H1 (cell line): ENCODE measurements at regions not wholly inside any gene's neighbourhood (a gene's known extent, or its start where the extent isn't known, plus 50 kb on each side); places are given as distances from the start of the nearest gene placed in this dataset.

ENCODE experiments used
- CTCF ChIA-PET: fragments of 300-600 bp; sonication (Branson Sonifier 250); formaldehyde crosslinking; loops from one replicate; lab custom pipeline; 2021; ENCODE audit not compliant: partially characterized antibody; lab: Charles Lee
- POLR2A ChIA-PET: fragments of 300-600 bp; sonication (Branson Sonifier 250); formaldehyde crosslinking; loops from one replicate; lab custom pipeline; 2021; ENCODE audit warnings: inconsistent platforms; ENCODE audit not compliant: partially characterized antibody; lab: Charles Lee
- DNase-seq, 2 experiments: peaks; one replicate each; pipeline versions ENCODE4 v3.0.0 to v3.0.0-alpha.2; 2010 to 2022; ENCODE audit warnings: low spot score in 2 of 2, low read depth in 1 of 2, mixed read lengths in 1 of 2
- FAIRE-seq: peaks from 2 replicates; lab custom pipeline; 2011; peaks lifted over from hg19 to GRCh38; lab: Jason Lieb, UNC
- H2AFZ ChIP-seq: 2 replicates; pipeline ENCODE4 v1.8.1; 2012; ENCODE audit warnings: low read length, inconsistent platforms
- H2AK5ac ChIP-seq: 2 replicates; pipeline ENCODE4 v1.6.1; 2013; ENCODE audit warnings: low read depth, low read length
- H2BK120ac ChIP-seq: replicated peaks from 2 replicates; pipeline ENCODE3; 2013; ENCODE audit warnings: low read depth, low read length, inconsistent platforms
- H2BK12ac ChIP-seq: 2 replicates; pipeline ENCODE4 v1.6.1; 2013; ENCODE audit warnings: low read depth, low read length
- H2BK15ac ChIP-seq: 2 replicates; pipeline ENCODE4 v1.6.1; 2013; ENCODE audit warnings: low read length
- H2BK20ac ChIP-seq: 2 replicates; pipeline ENCODE4 v1.6.1; 2013; ENCODE audit warnings: low read length
- H2BK5ac ChIP-seq: 2 replicates; pipeline ENCODE4 v1.6.1; 2013; ENCODE audit warnings: low read depth, low read length
- H3K14ac ChIP-seq: 2 replicates; pipeline ENCODE4 v1.6.1; 2013; ENCODE audit warnings: inconsistent platforms; ENCODE audit not compliant: insufficient read length
- H3K18ac ChIP-seq: 2 replicates; pipeline ENCODE4 v1.6.1; 2013; ENCODE audit warnings: low read length; ENCODE audit errors: extremely low read depth
- H3K23ac ChIP-seq: 2 replicates; pipeline ENCODE4 v1.6.1; 2013; ENCODE audit warnings: inconsistent platforms; ENCODE audit not compliant: insufficient read length
- H3K23me2 ChIP-seq: 2 replicates; pipeline ENCODE4 v1.6.1; 2013; ENCODE audit warnings: low read depth, low read length
- H3K27ac ChIP-seq: 2 replicates; pipeline ENCODE4 v1.6.1; 2011; ENCODE audit warnings: low read depth, low read length, inconsistent platforms
- H3K27me3 ChIP-seq, 4 experiments: replicated peaks in 1 of 4; 1 replicate in 1 of 4; 2 replicates in 3 of 4; pipeline versions ENCODE4 v1.6.1 to v1.8.1; 2011 to 2013; ENCODE audit warnings: low read length in 3 of 4, mild to moderate bottlenecking in 3 of 4, inconsistent platforms in 2 of 4, mixed read lengths in 2 of 4, moderate library complexity in 1 of 4; ENCODE audit not compliant: control insufficient read depth in 3 of 4, insufficient read depth in 3 of 4; ENCODE audit errors: extremely low read depth in 1 of 4
- H3K36me3 ChIP-seq, 4 experiments: 2 replicates each; pipeline versions ENCODE4 v1.6.1 to v1.8.1; 2011 to 2013; ENCODE audit warnings: mild to moderate bottlenecking in 4 of 4, low read length in 3 of 4, moderate library complexity in 2 of 4, control low read depth in 1 of 4, inconsistent platforms in 1 of 4; ENCODE audit not compliant: insufficient read depth in 4 of 4, control insufficient read depth in 2 of 4
- H3K4ac ChIP-seq: replicated peaks from 2 replicates; pipeline ENCODE3; 2013; ENCODE audit warnings: low read length, low read depth, mixed read lengths, inconsistent platforms; ENCODE audit not compliant: insufficient read length
- H3K4me1 ChIP-seq, 4 experiments: replicated peaks in 1 of 4; 1 replicate in 1 of 4; 2 replicates in 3 of 4; pipeline versions ENCODE4 v1.6.1 to v1.8.1; 2011 to 2013; ENCODE audit warnings: low read length in 3 of 4, inconsistent platforms in 2 of 4, mixed read lengths in 1 of 4; ENCODE audit not compliant: insufficient read depth in 4 of 4, control insufficient read depth in 3 of 4
- H3K4me2 ChIP-seq, 2 experiments: 2 replicates each; pipeline versions ENCODE4 v1.6.1 to v1.8.1; 2011 to 2013; ENCODE audit warnings: low read depth in 2 of 2, low read length in 2 of 2, control low read depth in 1 of 2, inconsistent platforms in 1 of 2, mild to moderate bottlenecking in 1 of 2; ENCODE audit not compliant: insufficient read depth in 1 of 2
- H3K4me3 ChIP-seq, 4 experiments: fragments of 200-600, 300-600 bp in 1 of 4; sonication (generic), shearing (Covaris generic), sonication (Bioruptor Twin) in 1 of 4; 2 replicates each; pipeline versions ENCODE4 v1.5.1 to v1.8.1; 2011 to 2016; ENCODE audit warnings: low read length in 4 of 4, low read depth in 3 of 4, control low read depth in 2 of 4, inconsistent platforms in 2 of 4, mild to moderate bottlenecking in 2 of 4, mixed read lengths in 1 of 4, moderate library complexity in 1 of 4; ENCODE audit not compliant: insufficient read depth in 2 of 4; ENCODE audit errors: extremely low read depth in 1 of 4
- H3K56ac ChIP-seq: replicated peaks from 2 replicates; pipeline ENCODE3; 2013; ENCODE audit warnings: low read depth, mild to moderate bottlenecking, mixed read lengths, low read length, inconsistent platforms; ENCODE audit not compliant: insufficient read length
- H3K79me1 ChIP-seq: 2 replicates; pipeline ENCODE4 v1.6.1; 2013; ENCODE audit warnings: low read depth, low read length, control low read depth
- H3K79me2 ChIP-seq, 2 experiments: 2 replicates each; pipeline versions ENCODE4 v1.6.1 to v1.8.1; 2012 to 2013; ENCODE audit warnings: low read length in 2 of 2, mild to moderate bottlenecking in 2 of 2, inconsistent platforms in 1 of 2; ENCODE audit not compliant: insufficient read depth in 2 of 2, control insufficient read depth in 1 of 2
- H3K9ac ChIP-seq, 4 experiments: replicated peaks in 1 of 4; 1 replicate in 1 of 4; 2 replicates in 3 of 4; pipeline versions ENCODE4 v1.6.1 to v1.8.1; 2011 to 2013; ENCODE audit warnings: low read depth in 3 of 4, low read length in 3 of 4, control low read depth in 2 of 4, mild to moderate bottlenecking in 2 of 4, moderate library complexity in 2 of 4, inconsistent platforms in 1 of 4; ENCODE audit errors: extremely low read depth in 1 of 4
- H3K9me3 ChIP-seq, 2 experiments: 2 replicates each; pipeline versions ENCODE4 v1.6.1 to v1.8.1; 2012 to 2013; ENCODE audit warnings: mild to moderate bottlenecking in 2 of 2, moderate library complexity in 2 of 2, control low read depth in 1 of 2, inconsistent platforms in 1 of 2, low read depth in 1 of 2, low read length in 1 of 2, mixed read lengths in 1 of 2; ENCODE audit not compliant: insufficient read depth in 2 of 2
- H4K20me1 ChIP-seq, 2 experiments: replicated peaks in 1 of 2; 2 replicates each; pipeline versions ENCODE3 to v1.8.1; 2011 to 2013; ENCODE audit warnings: inconsistent platforms in 2 of 2, low read length in 2 of 2, mild to moderate bottlenecking in 1 of 2; ENCODE audit not compliant: insufficient read depth in 2 of 2, control insufficient read depth in 1 of 2
- H4K5ac ChIP-seq: 2 replicates; pipeline ENCODE4 v1.6.1; 2013; ENCODE audit warnings: low read length, low read depth, mixed read lengths, inconsistent platforms; ENCODE audit not compliant: insufficient read length
- H4K8ac ChIP-seq: 2 replicates; pipeline ENCODE4 v1.8.0; 2013; ENCODE audit warnings: mild to moderate bottlenecking, moderate library complexity, low read length, inconsistent platforms; ENCODE audit not compliant: insufficient read depth; ENCODE audit errors: extremely low read depth
- H4K91ac ChIP-seq: replicated peaks from 2 replicates; pipeline ENCODE3; 2013; ENCODE audit warnings: low read length, mixed read lengths, inconsistent platforms; ENCODE audit not compliant: insufficient read length
- BCL11A ChIP-seq, 2 experiments: IDR thresholded peaks; one replicate each; pipeline ENCODE4 v1.6.1; 2011; ENCODE audit warnings: low read depth in 2 of 2, low read length in 2 of 2, mild to moderate bottlenecking in 2 of 2
- CBX8 ChIP-seq: fragments of 300-800, 300-1000 bp; sonication (generic); IDR thresholded peaks from 2 replicates; pipeline ENCODE4 v1.7.1; 2016; ENCODE audit warnings: low read depth, low read length, borderline replicate concordance
- CHD1 ChIP-seq: IDR thresholded peaks from 2 replicates; pipeline ENCODE4 v1.6.1; 2012; ENCODE audit warnings: low read depth, low read length, improper control_type of control experiment
- RNF2 ChIP-seq: fragments of 200-900, 300-1000 bp; sonication (generic); IDR thresholded peaks from 2 replicates; pipeline ENCODE4 v1.7.1; 2016; ENCODE audit warnings: borderline replicate concordance, low read depth, mild to moderate bottlenecking, antibody characterized with exemption, low read length; ENCODE audit not compliant: poor library complexity, severe bottlenecking; ENCODE audit errors: missing control alignments
- RXRA ChIP-seq: IDR thresholded peaks from 2 replicates; pipeline ENCODE4 v1.6.1; 2011; ENCODE audit warnings: low read depth, mild to moderate bottlenecking, low read length, moderate library complexity; ENCODE audit not compliant: insufficient read depth
- WGBS, 2 experiments: shearing (Covaris generic) in 1 of 2; methylation state at CpG; one replicate each; pipeline versions ENCODE4 v1.1.6 to v1.1.7; 2013 to 2015; ENCODE audit warnings: low lambda C conversion rate in 2 of 2, mixed read lengths in 2 of 2, inconsistent platforms in 1 of 2, low coverage in 1 of 2, missing lambda C conversion rate in 1 of 2; ENCODE audit not compliant: insufficient replicate concordance in 2 of 2, insufficient coverage in 1 of 2, insufficient read length in 1 of 2; ENCODE audit errors: extremely low coverage in 1 of 2, missing lambda C conversion rate in 1 of 2; 5-methylcytosine and 5-hydroxymethylcytosine counted together

GRCh38 chr7:25617673-25618072, 389.4 kb upstream of the NPVF start:
- Histone ChIP-seq H2BK20ac (no peak overlapping the region), H3K36me3 (no peaks in the 10 kb centered on the region), H3K9ac (no peak overlapping the region), H3K14ac (no peak overlapping the region), H4K5ac (no peak overlapping the region), H3K23ac (no peak overlapping the region), H3K4ac (no peak overlapping the region), H3K23me2 (no peaks in the 10 kb centered on the region), H2BK5ac (no peak overlapping the region), H3K4me3 (no peak overlapping the region), H3K18ac (no peak overlapping the region), H3K56ac (no peak overlapping the region), H3K27me3 (no peaks in the 10 kb centered on the region; a peak in 1 of 7 replicates), H2BK120ac (no peak overlapping the region), H3K4me2 (no peak overlapping the region), H3K79me2 (no peaks in the 10 kb centered on the region), H2BK12ac (no peak overlapping the region), H4K8ac (no peak overlapping the region), H4K91ac (no peak overlapping the region), H3K79me1 (no peaks in the 10 kb centered on the region), H3K4me1 (no peaks in the 10 kb centered on the region), H2BK15ac (no peak overlapping the region), H3K9me3 (0 out of 4 replicates have a peak, but pooled peaks cover under 1 to 3% of the 10 kb centered on the region in 2 experiments), H4K20me1 (no peaks in the 10 kb centered on the region), H3K27ac (no peak overlapping the region), H2AFZ (no peak overlapping the region), H2AK5ac (no peak overlapping the region)
- CTCF ChIA-PET = interaction anchor here (0.9 kb wide), 1 partner anchor 51 kb away, joined by 3 read pairs; no protein-coding TSS in a partner anchor
- DNase-seq = no peak
- FAIRE-seq = no peak
- WGBS, 2 experiments = 90% methylated on average over 2 of the region's 2 CpGs; no CpG with 5 or more reads in 1 of the 2 experiments
- POLR2A ChIA-PET = no interaction called here
- TF ChIP-seq RXRA (no peak), BCL11A (IDR thresholded peaks at IDR 0.05; ENCODE audit: low read depth in 2 of 2, low read length in 2 of 2) (no peak), RNF2 (no peak), CHD1 (no peak), CBX8 (no peak)
